GM18909 (cell line): ENCODE measurements at regions not wholly inside any gene's neighbourhood (a gene's known extent, or its start where the extent isn't known, plus 50 kb on each side); places are given as distances from the start of the nearest gene placed in this dataset.

Experiments used
- ATAC-seq: cut with Tn5 transposase; IDR thresholded peaks from one replicate; pipeline ENCODE4 v1.9.1; 2021; ENCODE audit warnings: mild to moderate bottlenecking; ENCODE audit not compliant: unreplicated experiment, poor library complexity

DNA sequence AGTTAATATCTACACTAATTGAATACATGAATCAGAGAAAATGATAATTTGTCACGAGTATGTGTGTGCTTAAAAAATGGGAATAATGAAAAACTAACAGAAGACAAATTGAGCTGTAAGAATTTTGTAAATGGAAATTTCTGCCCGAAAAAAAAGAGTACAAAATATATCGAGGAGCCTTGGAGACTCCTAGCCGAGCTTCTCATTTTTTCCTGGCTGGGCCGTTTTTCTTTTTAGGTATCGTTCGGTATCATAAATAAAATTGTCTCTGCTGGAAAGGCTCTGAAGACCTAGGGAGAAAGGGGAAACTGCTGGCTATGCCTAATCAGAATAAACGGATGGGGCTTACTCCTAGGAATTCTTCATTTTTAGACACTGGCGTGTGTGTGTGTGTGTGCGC lies 227.2 kb upstream of the RAG2 start:
- ATAC-seq: no peak

DNA sequence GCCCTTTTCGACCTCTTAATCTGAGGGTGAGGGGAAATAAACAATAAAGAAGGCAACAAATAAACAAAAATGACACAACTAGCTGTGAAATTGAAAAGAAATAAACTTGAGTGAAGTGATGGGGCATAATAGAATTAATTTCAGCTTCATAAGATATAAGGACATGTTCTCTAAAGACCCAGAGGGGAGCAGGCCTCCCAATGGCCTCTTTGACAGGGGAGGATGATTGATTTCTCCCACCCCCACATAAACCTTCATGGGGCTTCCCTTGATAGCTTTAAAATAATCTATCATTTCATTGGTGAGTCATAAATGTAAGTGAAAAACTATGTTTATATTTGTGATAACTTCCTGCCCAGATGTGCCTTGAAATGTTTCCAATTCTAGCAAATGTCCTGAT lies 226.3 kb upstream of the RAG2 start:
- no peak for ATAC-seq

DNA sequence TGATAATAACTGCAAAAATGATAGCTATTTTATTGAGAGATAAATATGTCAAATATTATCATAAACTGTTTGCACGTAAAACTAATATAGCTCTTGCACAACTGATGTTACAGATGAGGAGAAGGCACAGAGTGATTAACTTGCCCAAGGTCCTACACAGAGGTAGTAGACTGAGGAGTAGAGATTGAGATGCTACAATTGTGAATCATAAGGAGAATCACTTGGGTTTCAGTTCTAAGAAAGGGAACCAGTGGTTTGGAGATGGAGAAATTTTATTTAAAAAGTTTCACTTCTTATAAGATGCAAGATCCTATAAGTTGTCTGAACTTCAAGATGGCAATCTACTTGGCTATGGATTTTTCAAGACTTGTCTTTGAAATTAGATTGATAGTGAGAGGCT lies 224.8 kb upstream of the RAG2 start:
- no peak for ATAC-seq

DNA sequence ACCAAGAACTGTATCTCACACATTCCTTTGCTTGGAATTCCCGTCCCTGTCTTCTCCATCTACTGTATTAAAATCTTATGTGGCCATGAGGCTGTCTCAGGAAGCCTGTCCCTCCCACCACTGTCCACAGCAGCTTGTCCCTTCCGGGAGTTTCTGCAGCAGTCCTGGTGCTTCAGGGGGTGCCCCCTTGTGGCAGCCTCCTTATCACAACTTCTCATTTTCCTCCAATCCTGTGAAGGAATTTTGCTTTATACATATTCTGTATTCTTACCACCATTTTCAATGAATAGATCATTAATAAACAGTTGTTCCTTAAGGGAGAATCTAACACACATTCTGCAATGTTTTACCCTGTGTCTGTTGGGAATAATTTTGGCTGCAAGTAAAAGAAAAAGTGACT lies 220.4 kb upstream of the RAG2 start:
- no peak for ATAC-seq

DNA sequence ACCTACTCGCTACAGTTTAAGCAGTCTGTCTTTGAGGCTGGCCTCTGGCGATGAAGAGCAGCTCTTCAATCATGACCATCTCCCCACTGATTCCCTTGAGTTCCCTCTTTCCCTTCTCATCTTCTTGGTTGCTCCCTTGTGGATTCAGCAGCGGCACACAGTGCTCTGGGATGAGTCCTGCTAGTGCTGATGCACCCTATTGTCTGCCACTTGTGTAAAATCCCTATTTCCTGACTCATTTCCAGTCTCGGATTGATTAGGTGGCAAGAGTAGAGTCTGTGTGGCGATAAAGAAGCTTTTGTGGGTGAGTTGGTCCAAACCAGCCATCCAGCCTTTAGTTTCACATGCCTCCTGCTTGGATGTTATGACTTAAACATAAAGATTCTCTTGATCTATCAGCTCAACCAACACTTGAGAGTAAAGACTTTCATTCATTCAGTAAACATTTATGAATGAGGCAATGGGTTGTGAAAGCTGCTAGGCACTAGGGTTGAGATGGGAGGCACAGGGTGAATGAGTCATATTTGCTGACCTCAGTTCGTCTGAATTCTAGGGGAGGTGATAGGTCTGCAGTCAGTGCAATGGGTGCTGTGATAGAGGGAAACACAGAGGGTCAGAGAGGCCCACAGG lies 219.4 kb upstream of the RAG2 start:
- ATAC-seq: no peak

DNA sequence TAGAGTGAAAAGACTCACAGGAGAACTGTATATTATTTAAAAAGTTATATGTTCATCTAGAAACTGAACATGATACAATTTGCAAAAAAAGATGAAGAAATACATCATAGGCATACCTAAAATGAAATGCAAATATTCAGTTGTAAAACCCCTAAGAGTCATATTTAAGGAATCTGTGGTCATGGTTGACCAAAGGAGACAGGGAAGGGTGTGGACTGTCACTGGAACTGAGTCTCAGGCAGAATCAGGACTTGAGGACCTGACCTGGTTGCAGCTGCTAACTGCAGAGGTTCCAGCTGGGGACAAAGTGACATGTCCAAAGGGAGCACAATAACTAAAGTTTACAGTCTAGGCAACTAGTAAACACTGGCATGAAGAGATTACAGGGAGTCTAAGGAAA lies 211.3 kb upstream of the RAG2 start:
- ATAC-seq: no peak

DNA sequence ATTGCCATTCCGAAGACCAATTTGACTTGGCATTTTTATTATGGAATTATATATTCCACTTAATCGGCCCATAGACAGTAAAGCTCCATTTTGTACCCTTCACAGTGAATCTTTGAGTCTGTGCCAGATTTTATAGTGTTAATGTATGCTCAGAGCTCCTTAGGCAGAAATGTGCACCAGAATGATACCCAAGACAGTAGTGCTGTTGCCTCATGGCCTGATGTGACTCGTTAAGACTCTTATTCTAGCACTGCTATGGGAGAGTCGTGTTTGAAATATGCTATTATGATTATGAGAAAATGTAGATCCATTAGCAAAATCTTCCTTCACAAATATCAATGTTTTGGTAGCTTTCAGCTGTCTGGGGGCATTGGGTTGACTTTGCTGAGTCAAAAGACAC lies 209.8 kb upstream of the RAG2 start:
- no peak for ATAC-seq

DNA sequence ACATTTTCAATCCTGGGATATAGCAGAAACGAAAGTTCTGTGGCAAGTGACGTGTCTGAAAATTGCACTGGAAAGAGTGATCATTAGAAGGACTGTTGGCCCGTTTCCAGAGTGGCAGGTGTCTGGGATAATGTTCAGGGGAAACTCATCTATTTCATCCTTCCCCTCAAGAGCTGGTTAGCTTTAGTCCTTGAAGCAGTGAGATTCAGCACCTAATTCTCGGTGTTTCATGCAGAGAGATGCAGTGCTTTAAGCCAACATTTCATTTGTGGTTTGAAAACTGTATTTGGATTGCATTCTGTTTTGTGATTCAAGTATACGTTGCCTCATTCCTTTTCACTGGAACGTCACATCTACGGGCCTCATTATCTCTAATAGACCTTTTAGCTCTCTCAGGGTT lies 205.0 kb upstream of the RAG2 start:
- no peak for ATAC-seq

DNA sequence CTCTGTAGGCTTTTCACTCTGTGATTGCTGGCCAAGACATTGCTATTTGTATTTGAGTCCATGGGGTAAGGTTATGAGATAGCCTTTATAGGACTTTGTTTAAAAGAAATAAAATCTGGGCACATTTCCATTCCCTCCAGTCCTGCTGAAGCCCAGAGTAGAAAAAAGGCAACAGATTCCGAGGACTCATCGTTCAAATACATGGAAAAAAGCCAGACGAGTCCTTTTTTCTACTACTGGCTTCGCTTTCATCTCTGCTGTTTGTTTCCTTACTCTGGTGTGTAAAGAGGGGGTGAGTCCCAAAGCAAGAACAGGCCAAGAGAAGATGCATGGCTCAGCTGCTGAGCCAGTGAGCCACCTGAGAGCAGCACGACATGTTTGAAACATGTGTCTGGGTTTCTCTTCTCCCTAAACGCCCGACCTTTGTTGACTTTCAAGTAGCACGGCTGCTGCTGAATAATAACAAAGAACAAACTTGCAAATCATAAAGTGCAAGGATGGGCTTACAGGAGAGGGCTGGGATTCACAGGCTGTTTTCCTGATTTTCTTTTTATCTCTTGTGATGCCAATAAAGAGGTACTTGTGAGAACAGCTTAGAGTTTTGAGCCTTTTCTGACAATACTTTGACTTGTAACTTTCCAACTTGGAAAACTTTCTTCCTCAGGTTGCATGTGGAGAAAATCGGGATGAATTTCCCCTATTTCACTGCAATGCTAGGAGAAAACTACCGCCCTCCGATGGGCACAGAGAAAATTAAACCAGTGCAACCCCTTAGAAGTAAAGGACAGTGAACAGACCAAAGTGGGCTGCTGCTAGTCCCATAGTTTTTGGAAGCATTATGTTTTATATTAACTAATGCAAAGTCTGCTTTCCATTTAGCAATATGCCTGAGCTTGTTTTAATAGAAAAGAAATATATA lies 195.2 kb upstream of the RAG2 start:
- no peak for ATAC-seq

DNA sequence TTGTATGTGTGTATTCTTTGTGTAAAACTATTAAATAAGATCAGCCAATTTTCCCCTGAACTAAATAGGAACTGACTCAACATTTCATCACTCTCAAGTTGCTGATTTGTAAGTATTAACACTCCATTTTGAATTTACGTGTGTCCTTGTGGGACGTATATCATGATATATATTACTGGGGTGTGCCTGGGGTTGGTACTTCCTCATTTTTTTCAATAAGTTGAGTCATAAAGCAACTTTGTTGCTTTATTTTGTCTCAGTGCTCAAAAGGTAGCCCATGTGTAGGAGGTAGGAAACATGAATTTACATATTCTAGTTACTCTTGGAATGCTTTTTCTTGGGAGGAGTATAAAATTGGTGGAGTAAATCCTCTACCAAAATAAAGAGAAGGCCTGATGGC lies 193.9 kb upstream of the RAG2 start:
- ATAC-seq: no peak

DNA sequence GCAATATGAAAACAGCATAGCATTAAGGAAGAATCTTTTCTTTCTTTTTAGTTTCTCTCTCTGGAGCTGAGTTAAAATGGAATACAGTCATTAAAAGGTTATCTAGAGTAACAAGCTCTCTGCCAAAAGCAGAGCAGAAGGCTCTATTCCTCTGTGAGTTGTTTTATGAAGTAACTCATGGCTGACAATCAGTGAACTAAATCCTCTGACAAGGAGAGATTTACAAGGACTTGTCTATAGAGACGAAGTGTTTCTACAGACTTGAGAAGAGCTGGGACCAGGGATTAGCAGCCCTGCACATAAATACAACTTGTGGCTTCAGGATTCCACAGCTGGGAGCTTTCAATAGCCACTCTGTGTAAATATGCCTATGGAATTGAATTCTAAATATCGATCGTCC lies 192.5 kb upstream of the RAG2 start:
- ATAC-seq: no peak

DNA sequence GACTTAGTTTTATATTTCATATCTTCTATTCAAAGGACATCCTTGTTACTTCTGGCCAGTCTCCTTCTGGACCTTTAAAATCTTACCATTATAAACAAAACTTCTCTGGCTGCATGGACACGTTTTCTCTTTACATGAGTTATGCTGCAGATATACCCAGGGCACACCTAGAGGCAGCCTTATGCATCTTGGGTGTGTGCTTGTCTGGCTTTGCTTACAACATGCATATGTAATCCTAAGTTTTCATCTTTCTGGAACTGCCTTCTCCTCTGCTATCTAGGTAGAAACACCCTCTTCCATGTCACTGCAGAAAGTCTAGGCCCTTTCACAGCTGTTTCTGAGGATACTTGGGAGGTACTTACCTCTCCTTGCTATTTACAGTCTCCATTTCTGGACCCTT lies 185.8 kb upstream of the RAG2 start:
- no peak for ATAC-seq

DNA sequence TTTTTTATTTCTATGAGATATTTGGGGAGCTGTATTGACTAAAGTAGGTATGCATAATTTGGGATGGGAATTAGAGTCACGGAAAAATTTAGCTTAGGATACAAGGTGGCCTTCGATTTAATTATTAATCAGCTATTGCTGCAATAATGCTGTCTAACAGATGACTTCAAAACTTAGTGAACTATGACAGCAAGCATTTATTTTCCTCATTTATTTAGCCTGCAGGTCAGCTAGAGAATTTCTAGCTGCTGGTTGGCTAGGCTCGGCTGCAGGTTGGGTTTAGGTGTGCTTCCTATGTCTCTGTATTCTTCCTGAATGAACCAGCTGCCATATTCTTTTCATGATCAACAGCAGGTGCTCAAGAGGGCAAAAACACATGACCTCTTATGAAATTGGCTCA lies 181.8 kb upstream of the RAG2 start:
- no peak for ATAC-seq

DNA sequence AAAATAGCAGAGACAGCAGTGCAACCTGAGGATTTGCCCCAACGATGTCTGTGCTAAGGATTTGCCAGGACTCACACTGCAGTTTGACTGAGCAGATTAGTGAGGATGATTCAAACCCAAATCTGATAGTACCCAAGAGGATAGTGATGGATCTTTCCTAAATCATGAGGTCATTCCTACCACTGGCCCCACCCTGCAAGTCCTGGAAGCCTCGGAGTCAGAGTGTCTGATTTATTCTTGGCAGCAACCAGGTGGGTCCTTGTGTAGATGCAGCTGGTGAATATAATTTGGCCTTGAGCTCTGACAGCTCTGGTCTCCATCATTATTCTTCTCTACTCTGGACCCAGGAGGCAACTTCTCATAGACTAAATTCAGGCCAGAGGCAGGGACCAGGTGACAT lies 179.3 kb upstream of the RAG2 start:
- no peak for ATAC-seq

DNA sequence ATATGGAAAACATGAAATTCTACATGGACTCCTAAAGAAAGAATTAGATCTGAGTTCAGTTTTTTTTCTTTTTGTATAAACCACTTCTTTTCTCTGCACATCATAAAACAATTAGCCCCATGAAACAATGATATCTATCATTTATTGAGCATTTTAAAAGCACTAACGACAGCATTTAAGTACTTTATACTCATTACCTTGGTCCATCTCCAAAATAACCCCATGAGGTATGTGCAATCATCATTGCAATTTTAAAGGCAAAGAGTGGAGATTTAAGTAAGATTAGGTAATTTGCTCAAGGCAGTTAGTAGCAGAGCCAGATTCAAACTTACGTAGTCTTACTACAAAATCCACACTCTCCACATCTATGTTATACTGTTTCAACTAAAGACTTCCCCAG lies 177.7 kb upstream of the RAG2 start:
- ATAC-seq: no peak

DNA sequence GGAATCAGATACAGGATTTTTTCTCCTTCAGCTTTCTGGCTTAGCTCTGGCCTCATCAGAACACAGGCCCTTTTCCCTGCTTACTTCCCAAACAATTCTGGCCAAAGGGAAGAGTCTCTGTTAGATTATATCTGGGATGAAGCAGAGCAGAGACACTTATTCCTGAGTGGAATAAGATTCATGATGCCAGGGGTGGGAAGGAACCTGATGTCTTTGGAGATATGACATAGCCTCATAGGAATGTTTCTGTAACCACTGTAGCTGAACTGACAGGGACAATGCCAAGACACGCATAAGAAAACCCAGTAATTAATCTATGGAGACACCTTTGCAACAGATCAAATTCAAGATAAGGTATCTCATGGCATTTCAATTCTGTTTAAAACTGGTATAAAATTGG lies 177.1 kb upstream of the RAG2 start:
- ATAC-seq: no peak

DNA sequence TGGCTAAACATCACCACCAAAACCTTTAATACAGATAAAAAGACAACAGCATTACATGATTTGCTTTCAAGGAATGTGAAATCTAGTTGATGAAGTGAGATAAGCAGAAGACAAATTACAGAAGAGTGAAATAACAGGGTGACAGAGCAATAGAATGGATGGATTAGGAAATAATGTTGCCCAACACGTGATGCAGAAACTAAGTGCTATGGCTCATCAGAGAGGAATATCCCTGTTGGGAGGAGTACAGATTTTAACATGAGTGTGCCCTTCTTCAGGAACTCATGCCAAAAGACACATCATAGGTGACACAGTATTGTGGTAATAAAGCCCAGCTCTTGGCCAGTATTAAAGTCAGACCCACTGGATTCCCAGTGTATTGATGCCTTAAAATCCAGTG lies 176.6 kb upstream of the RAG2 start:
- no peak for ATAC-seq

DNA sequence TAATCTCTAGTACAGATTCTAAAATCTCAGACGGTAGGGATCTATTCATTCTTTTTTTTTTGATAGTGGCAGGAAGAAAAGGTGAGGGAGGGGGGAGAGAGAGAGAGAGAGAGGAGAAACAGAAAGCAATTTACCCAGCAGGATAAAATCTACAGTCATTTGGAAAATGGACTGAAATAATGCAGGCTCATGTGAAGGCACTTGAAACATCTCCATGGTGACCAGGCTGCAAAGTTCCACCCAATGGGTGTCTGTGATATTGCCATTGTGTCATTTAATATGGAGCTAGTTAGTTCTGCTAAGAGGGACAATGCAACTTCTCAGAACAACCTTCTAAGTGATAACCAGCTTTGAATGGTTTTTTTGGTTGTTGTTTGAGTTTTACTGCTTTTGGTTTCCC lies 165.2 kb upstream of the RAG2 start:
- ATAC-seq: no peak

DNA sequence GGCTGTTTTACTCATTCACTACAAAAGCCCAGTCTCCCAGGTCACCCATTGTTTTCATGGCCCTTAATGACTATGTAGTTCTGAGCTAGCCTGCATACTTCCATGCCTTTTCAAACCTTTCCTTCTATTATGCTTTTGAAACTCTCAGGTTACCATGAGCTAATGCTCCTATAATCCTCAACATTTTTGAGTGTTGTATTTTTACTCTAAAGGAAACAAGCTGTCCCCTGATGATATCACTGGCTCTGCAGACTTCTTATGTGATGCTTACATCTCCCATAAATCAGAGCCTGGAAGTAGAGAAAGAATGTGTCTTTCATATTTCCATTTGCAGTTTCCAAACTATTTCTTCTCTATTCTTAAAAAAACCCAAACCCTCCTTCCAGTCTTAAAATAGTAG lies 159.0 kb upstream of the RAG2 start:
- ATAC-seq: no peak

DNA sequence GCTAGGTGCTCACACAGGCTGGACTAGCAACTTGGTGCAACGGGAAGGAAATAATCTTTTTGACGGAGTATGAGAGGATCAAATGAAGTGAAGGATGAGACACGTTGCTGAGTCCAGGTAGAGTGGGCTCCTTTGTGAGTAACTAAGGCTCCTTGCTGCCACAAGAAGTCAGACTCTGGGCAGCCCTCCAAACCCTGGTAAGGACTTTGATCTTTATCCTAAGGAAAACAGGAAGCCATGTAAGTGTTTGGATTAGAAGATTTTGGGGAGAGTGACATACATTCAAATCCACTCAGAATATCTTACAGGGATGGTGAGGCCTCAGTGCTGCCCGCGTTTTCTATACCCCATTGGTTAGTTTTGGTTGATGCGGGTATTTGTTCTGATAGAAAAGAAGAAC lies 155.9 kb upstream of the RAG2 start:
- ATAC-seq: no peak

DNA sequence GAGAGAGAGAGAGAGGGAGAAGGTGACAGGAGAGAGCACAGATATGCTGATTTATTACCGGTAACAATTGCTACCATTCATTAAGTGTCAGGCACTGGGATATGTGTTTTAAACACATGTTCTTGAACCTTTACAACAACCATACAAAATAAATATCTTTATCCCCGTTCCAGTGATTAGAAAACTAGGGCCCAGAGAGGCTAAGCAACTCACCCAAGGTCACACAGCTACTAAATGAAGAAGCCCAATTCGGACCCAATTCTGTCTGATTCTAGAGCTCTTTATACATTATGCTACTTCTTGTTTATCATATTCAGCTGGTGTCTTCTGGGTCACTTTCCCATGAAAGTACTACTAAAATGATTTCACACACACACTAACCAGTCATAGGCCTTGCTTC lies 154.0 kb upstream of the RAG2 start:
- ATAC-seq: no peak

DNA sequence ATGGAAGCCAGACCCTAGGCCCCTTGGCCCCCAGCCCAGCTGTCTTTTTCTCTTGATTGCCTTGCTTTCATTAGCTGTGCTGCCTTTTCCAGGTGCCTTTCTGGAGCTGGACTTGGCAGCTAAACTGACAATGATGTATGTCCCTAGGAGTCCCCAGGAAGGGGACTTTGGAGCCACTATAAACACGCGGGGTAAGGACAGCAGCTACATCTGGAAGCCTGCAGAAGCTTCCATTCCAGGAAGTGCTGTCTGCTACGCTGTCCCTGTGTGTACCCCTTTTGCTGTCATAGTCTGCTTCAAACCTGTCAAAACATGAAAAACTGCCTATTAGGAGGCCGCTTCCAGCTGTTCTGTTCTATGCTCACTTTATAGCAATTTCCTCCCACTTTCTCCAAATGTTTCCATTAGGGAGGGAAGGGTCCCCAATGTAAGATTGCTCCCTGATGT lies 153.3 kb upstream of the RAG2 start:
- no peak for ATAC-seq
